HG02943 (cell line): ENCODE measurements at regions not wholly inside any gene's neighbourhood (a gene's known extent, or its start where the extent isn't known, plus 50 kb on each side); places are given as distances from the start of the nearest gene placed in this dataset.
"Not testable (repeated sequence)": the region's sequence is repeated elsewhere in the genome, so short reads cannot be mapped to it uniquely, and the experiment has no call there.

Experiments
- ATAC-seq: cut with Tn5 transposase; IDR thresholded peaks from one replicate; pipeline ENCODE4 v1.9.1; 2021; ENCODE audit warnings: mild to moderate bottlenecking, low read depth, moderate library complexity; ENCODE audit not compliant: unreplicated experiment

- no peak for ATAC-seq
Observed at GRCh38 chr4:132809298-132810032, 339.6 kb upstream of the PCDH10 start.

- not testable (repeated sequence) for ATAC-seq
Observed at GRCh38 chr4:132813061-132813460, 336.0 kb upstream of the PCDH10 start.

GRCh38 chr4:132818091-132818490, 331.0 kb upstream of the PCDH10 start:
- ATAC-seq = no peak

- ATAC-seq = no peak
Observed at GRCh38 chr4:132823419-132823818, 325.7 kb upstream of the PCDH10 start.

GRCh38 chr4:132824761-132825160, 324.3 kb upstream of the PCDH10 start:
- ATAC-seq = no peak

- ATAC-seq = no peak
Observed at GRCh38 chr4:132827522-132827921, 321.6 kb upstream of the PCDH10 start.

GRCh38 chr4:132838244-132838643, 310.9 kb upstream of the PCDH10 start:
- no peak for ATAC-seq

- ATAC-seq = no peak
Observed at GRCh38 chr4:132839070-132839469, 310.0 kb upstream of the PCDH10 start.

- no peak for ATAC-seq
Observed at GRCh38 chr4:132859929-132860328, 289.2 kb upstream of the PCDH10 start.

- no peak for ATAC-seq
Observed at GRCh38 chr4:132860976-132861375, 288.1 kb upstream of the PCDH10 start.

- ATAC-seq = no peak
Observed at GRCh38 chr4:132863619-132864018, 285.5 kb upstream of the PCDH10 start.

- ATAC-seq = no peak
Observed at GRCh38 chr4:132865458-132865857, 283.6 kb upstream of the PCDH10 start.

GRCh38 chr4:132865922-132866321, 283.2 kb upstream of the PCDH10 start:
- no peak for ATAC-seq

- no peak for ATAC-seq
Observed at GRCh38 chr4:132866616-132867015, 282.5 kb upstream of the PCDH10 start.

GRCh38 chr4:132893787-132894186, 255.3 kb upstream of the PCDH10 start:
- no peak for ATAC-seq

GRCh38 chr4:132901224-132901623, 247.9 kb upstream of the PCDH10 start:
- ATAC-seq = no peak

GRCh38 chr4:132910229-132910748, 238.8 kb upstream of the PCDH10 start:
- ATAC-seq = no peak

GRCh38 chr4:132918096-132918495, 231.0 kb upstream of the PCDH10 start:
- no peak for ATAC-seq

GRCh38 chr4:132923516-132923915, 225.6 kb upstream of the PCDH10 start:
- ATAC-seq = no peak

- ATAC-seq = no peak
Observed at GRCh38 chr4:132934911-132935310, 214.2 kb upstream of the PCDH10 start.

- ATAC-seq = no peak
Observed at GRCh38 chr4:132955146-132955545, 193.9 kb upstream of the PCDH10 start.

- ATAC-seq = no peak
Observed at GRCh38 chr4:132956962-132957361, 192.1 kb upstream of the PCDH10 start.
